Pancreas (tissue), 10 donors: ENCODE measurements at regions not wholly inside any gene's neighbourhood (a gene's known extent, or its start where the extent isn't known, plus 50 kb on each side); places are given as distances from the start of the nearest gene placed in this dataset.
A peak's percentile ranks its signal among the peaks of the same experiment; 100 is the strongest.

Source experiments
- ATAC-seq, 4 donors: fragments of 200-7000 bp; cut with Tn5 transposase; one replicate each; pipeline versions ENCODE4 v1.8.0 to v1.9.1; 2020; ENCODE audit warnings: mild to moderate bottlenecking in 4 of 4, moderate library complexity in 4 of 4
- DNase-seq, 6 donors: peaks; one replicate each; pipeline ENCODE4 v3.0.0-alpha.2; 2020
- FAIRE-seq: peaks from 2 replicates; lab custom pipeline; 2012; peaks lifted over from hg19 to GRCh38; lab: Jason Lieb, UNC
- H3K27ac ChIP-seq, 4 donors: fragments of 200-600 bp; sonication (generic); 1 replicate in 3 of 4; 2 replicates in 1 of 4; pipeline versions ENCODE4 v1.5.0 to v1.8.0; 2020
- H3K27me3 ChIP-seq, 4 donors: fragments of 200-600 bp; one replicate each; pipeline ENCODE4 v1.8.0; 2021
- H3K36me3 ChIP-seq, 3 donors: fragments of 200-600 bp; sonication (generic) in 1 of 3; one replicate each; pipeline versions ENCODE4 v1.5.0 to v1.8.0; 2020 to 2021
- H3K4me1 ChIP-seq, 3 donors: fragments of 200-600 bp; one replicate each; pipeline ENCODE4 v1.8.0; 2021
- H3K4me3 ChIP-seq, 4 donors: fragments of 200-600 bp; sonication (generic) in 2 of 4; one replicate each; pipeline versions ENCODE4 v1.5.0 to v1.8.0; 2020 to 2021
- H3K9me3 ChIP-seq, 4 donors: fragments of 200-600 bp; one replicate each; pipeline ENCODE4 v1.8.0; 2021
- CTCF ChIP-seq, 4 donors: fragments of 200-600 bp; sonication (generic) in 3 of 4; IDR thresholded peaks; one replicate each; pipeline versions ENCODE4 v1.5.0 to v1.8.0; 2021; ENCODE audit warnings: antibody characterized with exemption in 4 of 4
- WGBS, 2 donors: extraction: QIAGEN DNeasy Blood & Tissue Kit; methylation state at CpG; one replicate each; pipeline ENCODE4 v1.1.7; 2013; 5-methylcytosine and 5-hydroxymethylcytosine counted together
- intact Hi-C, 3 donors: fragments of 100-400 bp; cut with DNase I; formaldehyde crosslinking; loops; one replicate each; pipeline versions ENCODE4 v1.11.1 to v1.14.2; 2022
- donor health status: healthy with polysubstance abuse.
- donor health status: DM: no; HTN: no; CAD: no; lungs with moderate emphysema.
- donor health status: DM: no; HTN: no; CAD: no.
- donor health status: control.
- donor health status: control.
- donor health status: Bipolar disorder and iron deficiency.
- donor health status: DM: yes; HTN: yes; CAD: no.
- donor health status: DM: no; HTN: no; CAD: no.
- donor health status: DM: no; HTN: no; CAD: no.
- donor health status: DM: yes; HTN: yes; CAD: no.

DNA sequence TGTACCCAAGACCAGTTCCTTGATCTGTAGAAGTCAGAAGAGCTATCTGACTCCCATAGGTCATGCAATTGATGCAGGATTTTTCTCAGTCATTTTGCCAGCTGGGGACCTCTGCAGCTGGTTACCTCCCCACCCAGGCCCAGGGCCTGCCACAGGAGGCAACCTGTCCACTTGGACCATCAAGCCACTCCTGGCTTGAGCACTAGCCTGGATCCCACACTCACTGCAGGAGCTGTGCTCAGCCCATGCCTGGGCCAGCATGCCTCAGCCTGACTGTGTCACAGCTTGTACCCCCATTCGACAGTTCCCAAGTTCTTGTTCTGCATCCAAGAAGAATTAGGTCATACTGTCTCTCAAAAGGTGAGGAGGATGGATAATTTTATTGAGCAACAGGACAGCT lies 189.4 kb downstream of the PCDH17 start:
- WGBS, 2 donors: 80 to 95% methylated on average over 1 of the region's 1 CpG
- H3K36me3 ChIP-seq: no peaks in the 10 kb centered on the region
- H3K27me3 ChIP-seq: no peaks in the 10 kb centered on the region
- ATAC-seq (no peak), DNase-seq (peak in 1 of 6 donors; percentile 23), FAIRE-seq (no peak)
- H3K4me1 ChIP-seq: no peaks in the 10 kb centered on the region
- no peak overlapping the region for H3K27ac ChIP-seq
- H3K4me3 ChIP-seq: no peak overlapping the region
- intact Hi-C loops: no loop called here
- H3K9me3 ChIP-seq: no peaks in the 10 kb centered on the region
- TF ChIP-seq CTCF (IDR thresholded peaks at IDR 0.05): no peak

DNA sequence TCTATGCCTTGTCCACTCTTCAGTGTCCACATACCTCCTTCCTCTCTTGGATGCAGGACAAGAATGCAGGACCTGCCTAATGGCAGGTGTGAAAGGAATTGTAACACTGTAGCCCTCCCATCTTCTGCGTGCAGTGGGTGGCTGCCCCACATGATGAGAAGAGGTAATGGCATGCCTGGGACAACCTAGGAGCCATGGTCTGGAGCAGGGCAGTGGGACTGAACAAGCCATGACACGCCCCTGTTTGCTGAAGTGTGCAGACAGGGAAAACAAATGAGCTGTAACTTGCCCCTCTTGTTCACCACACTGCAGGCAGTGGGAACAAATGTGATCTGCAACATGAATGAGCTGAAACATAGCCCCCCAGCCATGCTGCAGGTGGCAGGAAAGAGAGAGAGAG lies 192.2 kb downstream of the PCDH17 start:
- DNase-seq (no peak), FAIRE-seq (no peak), ATAC-seq (no peak)
- TF ChIP-seq CTCF (IDR thresholded peaks at IDR 0.05): no peak
- Histone ChIP-seq H3K27me3 (no peaks in the 10 kb centered on the region), H3K27ac (no peak overlapping the region), H3K36me3 (no peaks in the 10 kb centered on the region), H3K4me1 (no peaks in the 10 kb centered on the region), H3K4me3 (no peak overlapping the region), H3K9me3 (no peaks in the 10 kb centered on the region)
- 74 to 98% methylated on average over 2 of the region's 2 CpGs for WGBS, 2 donors
- intact Hi-C loops: no loop called here

DNA sequence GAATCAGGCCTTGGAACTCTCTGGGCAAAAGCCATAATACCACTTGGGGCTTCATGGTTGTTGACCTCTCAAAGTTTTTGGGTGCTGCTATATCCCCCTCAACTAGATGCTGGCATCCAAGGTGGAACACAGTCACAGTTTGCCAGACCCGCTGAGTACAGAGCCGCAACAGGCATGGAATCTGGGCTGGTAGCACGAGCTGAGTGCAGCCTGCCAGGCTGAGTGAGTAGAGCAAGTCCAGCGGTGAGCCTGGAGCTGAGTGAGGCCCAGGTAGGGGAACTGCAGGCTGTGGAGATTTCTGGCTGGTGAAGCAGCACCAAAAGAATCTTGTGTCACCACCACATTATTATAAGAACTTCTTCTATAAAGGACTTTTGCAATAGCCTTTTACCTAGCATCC lies 192.6 kb downstream of the PCDH17 start:
- no peaks in the 10 kb centered on the region for H3K27me3 ChIP-seq
- no peak for TF ChIP-seq CTCF (IDR thresholded peaks at IDR 0.05)
- intact Hi-C loops: no loop called here
- no peak overlapping the region for H3K27ac ChIP-seq
- WGBS, 2 donors: 64 to 82% methylated on average over 4 of the region's 4 CpGs
- DNase-seq (peak in 1 of 6 donors; percentile 20), FAIRE-seq (no peak), ATAC-seq (no peak)
- H3K4me3 ChIP-seq: no peak overlapping the region
- no peaks in the 10 kb centered on the region for H3K9me3 ChIP-seq
- no peaks in the 10 kb centered on the region for H3K4me1 ChIP-seq
- H3K36me3 ChIP-seq: no peaks in the 10 kb centered on the region

- ATAC-seq (no peak), DNase-seq (no peak), FAIRE-seq (no peak)
- Histone ChIP-seq H3K4me1 (no peaks in the 10 kb centered on the region), H3K27me3 (no peaks in the 10 kb centered on the region), H3K36me3 (no peaks in the 10 kb centered on the region), H3K4me3 (no peak overlapping the region), H3K27ac (no peak overlapping the region), H3K9me3 (no peaks in the 10 kb centered on the region)
- TF ChIP-seq CTCF (IDR thresholded peaks at IDR 0.05): no peak
- WGBS, 2 donors: 60 to 63% methylated on average over 2 of the region's 2 CpGs
- intact Hi-C loops: no loop called here
Measured at GRCh38 chr13:57825066-57825465, 193.5 kb downstream of the PCDH17 start.

GRCh38 chr13:57829496-57829895 lies 198.0 kb downstream of the PCDH17 start:
- no peak for FAIRE-seq
- ATAC-seq: no peak
- no peaks in the 10 kb centered on the region for H3K27me3 ChIP-seq
- H3K27ac ChIP-seq: no peak overlapping the region
- TF ChIP-seq CTCF (IDR thresholded peaks at IDR 0.05): no peak
- no peaks in the 10 kb centered on the region for H3K9me3 ChIP-seq
- H3K36me3 ChIP-seq: no peaks in the 10 kb centered on the region
- 57 to 72% methylated on average over 3 of the region's 3 CpGs for WGBS, 2 donors
- H3K4me1 ChIP-seq: no peaks in the 10 kb centered on the region
- intact Hi-C loops: no loop called here
- H3K4me3 ChIP-seq: no peak overlapping the region
- no peak for DNase-seq
